ENCODE measurements at regions not wholly inside any gene's neighbourhood (a gene's known extent, or its start where the extent isn't known, plus 50 kb on each side); places are given as distances from the start of the nearest gene placed in this dataset.

DNA sequence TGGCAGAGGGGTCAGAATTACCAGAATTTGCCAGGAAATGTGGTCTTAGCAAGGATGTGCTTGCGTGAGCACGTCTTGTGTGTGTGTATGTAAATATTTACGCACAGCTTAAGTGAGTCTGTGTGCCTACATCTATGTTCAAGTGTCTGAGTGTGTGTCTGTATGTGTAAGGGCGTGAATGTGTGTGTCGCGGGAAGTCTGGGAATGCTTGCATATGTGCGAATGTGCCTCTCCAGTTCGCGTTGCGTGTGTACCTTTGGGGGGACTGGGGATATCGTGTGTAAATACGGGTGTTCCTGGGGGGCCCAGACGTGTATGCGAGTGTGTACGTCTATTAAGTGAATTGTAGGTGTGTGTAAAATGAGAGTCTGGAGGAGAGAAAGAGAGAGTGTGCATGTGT is 68.6 kb upstream of the POU3F1 start:
- Histone ChIP-seq H3K4me2 (ENCODE audit: low read length) (no peak overlapping the region), H3K9ac (ENCODE audit: low read length) (no peak overlapping the region), H3K9me2 (ENCODE audit: insufficient read depth) (no peaks in the 10 kb centered on the region), H3K79me2 (ENCODE audit: insufficient read depth, low read length) (no peaks in the 10 kb centered on the region), H4K20me1 (ENCODE audit: insufficient read depth) (no peaks in the 10 kb centered on the region), H3K27ac (ENCODE audit: low read depth, low read length) (no peak overlapping the region), H2AFZ (ENCODE audit: low read depth, low read length, poor library complexity, severe bottlenecking) (no peak overlapping the region), H3K4me1 (ENCODE audit: control insufficient read depth in 1 of 2, insufficient read depth in 2 of 2, low read length in 2 of 2) (no peaks in the 10 kb centered on the region), H3K27me3 (ENCODE audit: insufficient read depth, low read length) (no peaks in the 10 kb centered on the region), H3K36me3 (ENCODE audit: control insufficient read depth in 1 of 2, insufficient read depth in 2 of 2, low read length in 2 of 2) (no peaks in the 10 kb centered on the region), H3K9me3 (ENCODE audit: control insufficient read depth in 1 of 2, insufficient read depth in 1 of 2, low read depth in 1 of 2, low read length in 2 of 2) (no peaks in the 10 kb centered on the region), H3K4me3 (replicated peaks in 1 of 2; ENCODE audit: low read depth in 1 of 2, low read length in 2 of 2) (no peak overlapping the region)
- DNase-seq (ENCODE audit: low read depth, low spot score) (no peak), ATAC-seq (no peak)
- ChIA-PET CTCF (no interaction called here), RAD21 (ENCODE audit: low non-redundant PET in 1 of 2, low total read pairs in 2 of 2, uncharacterized antibody in 2 of 2, unreplicated experiment in 2 of 2) (no interaction called here), POLR2A (no interaction called here)
- no TSS peak for BruUV-seq (replicated peaks)
- TF ChIP-seq CEBPB (IDR thresholded peaks at IDR 0.05; ENCODE audit: low read depth), result no peak
- TF ChIP-seq ZNF274 (IDR thresholded peaks at IDR 0.05; ENCODE audit: low read depth, low read length), result no peak
- TF ChIP-seq, protein P1, sequence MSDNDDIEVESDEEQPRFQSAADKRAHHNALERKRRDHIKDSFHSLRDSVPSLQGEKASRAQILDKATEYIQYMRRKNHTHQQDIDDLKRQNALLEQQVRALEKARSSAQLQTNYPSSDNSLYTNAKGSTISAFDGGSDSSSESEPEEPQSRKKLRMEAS (IDR thresholded peaks at IDR 0.05), result no peak
- no peak for TF ChIP-seq RAD21 (IDR thresholded peaks at IDR 0.05; ENCODE audit: low read depth)
- TF ChIP-seq YY1 (IDR thresholded peaks at IDR 0.05; ENCODE audit: extremely low read depth, insufficient replicate concordance, low read depth, low read length), result no peak
- TF ChIP-seq JUND (IDR thresholded peaks at IDR 0.05), result no peak
- TF ChIP-seq POLR2A (IDR thresholded peaks at IDR 0.05; ENCODE audit: borderline replicate concordance, extremely low read depth, insufficient read depth, insufficient read length), result no peak
- no peak for TF ChIP-seq SRF (IDR thresholded peaks at IDR 0.05; ENCODE audit: low read depth)
- TF ChIP-seq, protein P2, sequence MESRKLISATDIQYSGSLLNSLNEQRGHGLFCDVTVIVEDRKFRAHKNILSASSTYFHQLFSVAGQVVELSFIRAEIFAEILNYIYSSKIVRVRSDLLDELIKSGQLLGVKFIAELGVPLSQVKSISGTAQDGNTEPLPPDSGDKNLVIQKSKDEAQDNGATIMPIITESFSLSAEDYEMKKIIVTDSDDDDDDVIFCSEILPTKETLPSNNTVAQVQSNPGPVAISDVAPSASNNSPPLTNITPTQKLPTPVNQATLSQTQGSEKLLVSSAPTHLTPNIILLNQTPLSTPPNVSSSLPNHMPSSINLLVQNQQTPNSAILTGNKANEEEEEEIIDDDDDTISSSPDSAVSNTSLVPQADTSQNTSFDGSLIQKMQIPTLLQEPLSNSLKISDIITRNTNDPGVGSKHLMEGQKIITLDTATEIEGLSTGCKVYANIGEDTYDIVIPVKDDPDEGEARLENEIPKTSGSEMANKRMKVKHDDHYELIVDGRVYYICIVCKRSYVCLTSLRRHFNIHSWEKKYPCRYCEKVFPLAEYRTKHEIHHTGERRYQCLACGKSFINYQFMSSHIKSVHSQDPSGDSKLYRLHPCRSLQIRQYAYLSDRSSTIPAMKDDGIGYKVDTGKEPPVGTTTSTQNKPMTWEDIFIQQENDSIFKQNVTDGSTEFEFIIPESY (IDR thresholded peaks at IDR 0.05; ENCODE audit: extremely low read depth, insufficient replicate concordance, low read length), result no peak
- TF ChIP-seq SP1 (IDR thresholded peaks at IDR 0.05; ENCODE audit: low read depth), result no peak
- no peak for TF ChIP-seq ZFX (IDR thresholded peaks at IDR 0.05)
- no peak for TF ChIP-seq SIN3A (IDR thresholded peaks at IDR 0.05; ENCODE audit: low read depth)
- TF ChIP-seq FOSL1 (IDR thresholded peaks at IDR 0.05; ENCODE audit: low read depth), result no peak
- intact Hi-C loops (cut with micrococcal nuclease), result no loop called here
